Transverse colon (tissue), 4 donors: ENCODE measurements at regions not wholly inside any gene's neighbourhood (a gene's known extent, or its start where the extent isn't known, plus 50 kb on each side); places are given as distances from the start of the nearest gene placed in this dataset.

Source experiments
- CTCF ChIP-seq, 5 experiments: fragments of 200-600 bp in 3 of 5; fragments of 450-650 bp in 2 of 5; sonication (generic) in 3 of 5; IDR thresholded peaks; 1 replicate in 2 of 5; 2 replicates in 3 of 5; pipeline ENCODE4 v1.5.1; 2016 to 2017; ENCODE audit warnings: antibody characterized with exemption in 5 of 5, inconsistent platforms in 3 of 5, mild to moderate bottlenecking in 2 of 5, moderate library complexity in 1 of 5
- POLR2A ChIP-seq: fragments of 450-650 bp; IDR thresholded peaks from one replicate; pipeline ENCODE4 v1.6.1; 2016; ENCODE audit warnings: antibody characterized with exemption, mild to moderate bottlenecking, moderate library complexity
- POLR2AphosphoS5 ChIP-seq, 3 donors: sonication (generic); formaldehyde crosslinking; IDR thresholded peaks; one replicate each; pipeline ENCODE4 v1.6.1; 2016; ENCODE audit warnings: antibody characterized with exemption in 3 of 3

GRCh38 chr3:144058713-144059112, 87.1 kb downstream of the DIPK2A start:
- TF ChIP-seq CTCF (IDR thresholded peaks at IDR 0.05) (no peak), POLR2AphosphoS5 (IDR thresholded peaks at IDR 0.05) (no peak), POLR2A (no peak)
